ENCODE measurements at regions not wholly inside any gene's neighbourhood (a gene's known extent, or its start where the extent isn't known, plus 50 kb on each side); places are given as distances from the start of the nearest gene placed in this dataset.

DNA sequence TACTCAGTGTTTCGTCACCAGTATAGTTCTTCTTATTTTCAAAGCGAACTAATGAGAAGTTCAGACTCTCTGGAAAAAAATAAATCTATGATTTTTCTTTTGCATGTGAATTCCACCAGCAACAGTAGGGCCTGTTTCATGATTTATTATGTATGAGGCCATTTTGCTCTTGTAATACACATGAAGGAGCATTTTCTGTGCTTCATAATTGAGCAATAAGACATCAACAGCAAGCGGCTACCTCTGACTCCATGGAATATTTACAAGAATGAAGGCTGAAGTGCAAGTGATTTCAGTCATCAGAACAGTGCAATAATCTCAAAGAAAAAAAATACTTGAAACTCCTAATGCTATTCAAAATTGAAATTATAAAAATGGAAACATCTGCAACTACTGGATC lies 282.9 kb upstream of the EDIL3 start:
- ChIA-PET CTCF (interaction anchor here (0.9 kb wide), 1 partner anchor 22 kb away, joined by 3 read pairs; no protein-coding TSS in a partner anchor), POLR2A (no interaction called here)
- TF ChIP-seq, protein P1, sequence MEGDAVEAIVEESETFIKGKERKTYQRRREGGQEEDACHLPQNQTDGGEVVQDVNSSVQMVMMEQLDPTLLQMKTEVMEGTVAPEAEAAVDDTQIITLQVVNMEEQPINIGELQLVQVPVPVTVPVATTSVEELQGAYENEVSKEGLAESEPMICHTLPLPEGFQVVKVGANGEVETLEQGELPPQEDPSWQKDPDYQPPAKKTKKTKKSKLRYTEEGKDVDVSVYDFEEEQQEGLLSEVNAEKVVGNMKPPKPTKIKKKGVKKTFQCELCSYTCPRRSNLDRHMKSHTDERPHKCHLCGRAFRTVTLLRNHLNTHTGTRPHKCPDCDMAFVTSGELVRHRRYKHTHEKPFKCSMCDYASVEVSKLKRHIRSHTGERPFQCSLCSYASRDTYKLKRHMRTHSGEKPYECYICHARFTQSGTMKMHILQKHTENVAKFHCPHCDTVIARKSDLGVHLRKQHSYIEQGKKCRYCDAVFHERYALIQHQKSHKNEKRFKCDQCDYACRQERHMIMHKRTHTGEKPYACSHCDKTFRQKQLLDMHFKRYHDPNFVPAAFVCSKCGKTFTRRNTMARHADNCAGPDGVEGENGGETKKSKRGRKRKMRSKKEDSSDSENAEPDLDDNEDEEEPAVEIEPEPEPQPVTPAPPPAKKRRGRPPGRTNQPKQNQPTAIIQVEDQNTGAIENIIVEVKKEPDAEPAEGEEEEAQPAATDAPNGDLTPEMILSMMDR (IDR thresholded peaks at IDR 0.05; ENCODE audit: control extremely low read depth, extremely low read depth, low read depth, missing control alignments) = no peak
- no peak for DNase-seq (ENCODE audit: extremely low spot score)

DNA sequence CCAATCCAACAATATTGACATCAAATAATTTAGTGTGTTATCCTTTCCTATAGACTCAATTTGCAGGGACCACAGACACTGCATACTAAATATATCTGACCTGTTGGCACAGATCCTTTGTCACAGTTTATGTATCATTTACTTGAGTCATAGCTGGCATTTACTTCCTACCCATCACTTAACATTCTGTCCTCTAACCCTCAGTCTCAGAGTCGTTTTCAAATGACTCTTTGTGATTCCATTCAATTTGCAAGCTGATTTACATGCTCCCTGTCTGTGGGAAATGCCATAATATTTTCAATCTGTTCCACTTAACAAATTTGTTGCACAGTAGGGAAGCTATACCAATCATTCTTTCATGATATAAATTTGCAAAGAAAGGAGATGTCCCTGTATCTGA lies 265.7 kb upstream of the EDIL3 start:
- no peak for DNase-seq (ENCODE audit: extremely low spot score)
- CTCF ChIA-PET = no interaction called here
- POLR2A ChIA-PET = no interaction called here
- TF ChIP-seq, protein P1 (IDR thresholded peaks at IDR 0.05; ENCODE audit: control extremely low read depth, extremely low read depth, low read depth, missing control alignments) = no peak

DNA sequence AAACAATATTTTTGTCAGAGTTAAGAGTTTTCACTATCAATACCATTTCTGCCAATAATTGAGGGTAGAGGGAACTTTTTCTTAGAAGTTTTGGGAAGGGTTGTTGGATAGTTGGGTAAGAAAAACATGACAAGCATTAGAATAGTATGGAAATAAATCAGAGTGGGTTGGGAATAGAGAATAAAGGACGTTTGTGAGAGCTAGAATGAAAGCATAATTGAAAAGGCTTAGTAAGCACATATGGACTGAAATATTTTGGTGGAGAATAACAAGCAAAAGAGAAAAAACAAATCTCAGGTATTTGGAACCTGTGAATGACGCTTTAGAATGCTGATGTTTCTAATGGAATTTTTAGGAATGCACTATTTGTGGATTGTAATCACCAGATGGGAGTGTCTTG lies 262.9 kb upstream of the EDIL3 start:
- ChIA-PET CTCF (no interaction called here), POLR2A (no interaction called here)
- no peak for DNase-seq (ENCODE audit: extremely low spot score)
- TF ChIP-seq, protein P1 (IDR thresholded peaks at IDR 0.05; ENCODE audit: control extremely low read depth, extremely low read depth, low read depth, missing control alignments) = no peak

DNA sequence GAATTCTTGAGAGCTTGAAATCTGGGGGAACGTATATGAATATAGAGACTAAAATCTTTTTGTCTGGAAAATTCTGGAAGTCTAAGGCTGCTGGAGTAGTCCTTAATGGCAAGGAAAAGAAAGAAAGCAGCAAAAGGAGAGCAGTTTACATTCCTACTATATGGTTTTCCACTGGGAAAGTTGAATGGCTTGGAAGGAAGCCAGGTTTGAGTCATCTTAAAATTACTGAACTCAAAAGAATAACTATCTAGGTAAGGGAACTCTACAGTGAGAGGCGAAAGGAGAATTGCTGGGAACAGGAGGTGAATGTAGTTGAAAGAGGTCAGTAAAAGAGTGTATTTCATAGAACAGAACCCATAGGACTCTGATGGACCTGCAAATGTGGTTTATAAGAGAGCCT lies 258.1 kb upstream of the EDIL3 start:
- CTCF ChIA-PET = no interaction called here
- TF ChIP-seq, protein P1 (IDR thresholded peaks at IDR 0.05; ENCODE audit: control extremely low read depth, extremely low read depth, low read depth, missing control alignments) = no peak
- DNase-seq (ENCODE audit: extremely low spot score) = no peak
- POLR2A ChIA-PET = no interaction called here

DNA sequence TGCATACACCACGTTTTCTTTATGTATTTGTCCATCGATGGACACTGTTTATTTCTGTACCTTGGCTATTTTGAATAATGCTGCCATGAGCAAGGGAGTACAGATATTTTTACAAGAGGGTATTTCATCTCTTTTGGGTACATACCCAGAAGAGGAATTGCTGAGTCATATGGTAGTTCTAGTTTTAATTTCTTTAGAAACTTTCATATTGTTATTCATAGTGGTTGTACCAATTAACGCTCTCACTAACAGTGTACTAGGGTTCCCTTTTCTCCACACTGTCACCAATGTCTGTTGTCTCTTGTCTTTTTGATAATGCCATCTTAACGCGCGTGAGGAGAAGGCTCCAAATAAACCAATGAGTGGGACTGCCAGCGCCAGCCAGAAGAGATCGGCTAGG lies 257.6 kb upstream of the EDIL3 start:
- ChIA-PET CTCF (no interaction called here), POLR2A (no interaction called here)
- TF ChIP-seq, protein P1 (IDR thresholded peaks at IDR 0.05; ENCODE audit: control extremely low read depth, extremely low read depth, low read depth, missing control alignments) = no peak
- DNase-seq (ENCODE audit: extremely low spot score) = no peak

DNA sequence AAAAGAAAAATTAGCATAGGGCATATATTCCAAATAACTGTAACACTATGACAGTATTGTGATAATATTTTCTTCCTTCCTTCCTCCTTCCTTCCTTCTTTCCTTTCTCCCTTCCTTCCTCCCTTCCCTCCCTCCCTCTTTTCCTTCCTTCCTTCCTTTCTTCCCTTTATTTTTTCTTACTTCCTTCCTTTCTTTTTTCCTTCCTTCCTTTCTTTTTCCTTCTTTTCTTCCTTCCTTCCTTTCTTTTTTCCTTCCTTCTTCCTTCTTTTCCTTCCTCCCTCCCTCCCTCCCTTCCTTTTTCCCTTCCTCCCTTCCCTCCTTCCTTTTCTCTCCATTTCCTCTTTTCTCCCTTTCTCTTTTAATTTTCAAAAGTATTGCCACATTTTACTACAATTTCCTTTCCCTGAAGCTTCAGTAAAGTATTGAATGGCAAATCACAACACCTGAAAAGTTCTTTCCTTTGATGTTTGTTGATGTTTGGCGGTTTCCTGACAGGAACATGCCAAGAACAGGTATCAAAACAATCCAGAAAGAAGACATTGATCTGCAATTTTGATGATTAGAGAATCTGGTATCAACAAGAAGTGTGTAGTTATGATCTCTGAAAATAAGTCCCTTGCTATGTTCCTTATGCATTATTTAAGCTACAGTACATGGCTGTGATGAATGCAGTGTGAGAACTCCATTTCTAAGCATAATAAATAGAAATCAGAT lies 253.1 kb upstream of the EDIL3 start:
- CTCF ChIA-PET = no interaction called here
- TF ChIP-seq, protein P1 (IDR thresholded peaks at IDR 0.05; ENCODE audit: control extremely low read depth, extremely low read depth, low read depth, missing control alignments) = no peak
- POLR2A ChIA-PET = no interaction called here
- no peak for DNase-seq (ENCODE audit: extremely low spot score)
